Stimulated activated CD4-positive, alpha-beta T cell treated with anti-CD3 and anti-CD28 coated beads, TNF-alpha, amount 100 ng/mL, for 24 hours (primary cell): ENCODE measurements at regions not wholly inside any gene's neighbourhood (a gene's known extent, or its start where the extent isn't known, plus 50 kb on each side); places are given as distances from the start of the nearest gene placed in this dataset.

ENCODE experiments used
- DNase-seq, 3 experiments: peaks; one replicate each; pipeline ENCODE4 v3.0.0-alpha.2; 2020; ENCODE audit warnings: low read depth in 3 of 3

DNA sequence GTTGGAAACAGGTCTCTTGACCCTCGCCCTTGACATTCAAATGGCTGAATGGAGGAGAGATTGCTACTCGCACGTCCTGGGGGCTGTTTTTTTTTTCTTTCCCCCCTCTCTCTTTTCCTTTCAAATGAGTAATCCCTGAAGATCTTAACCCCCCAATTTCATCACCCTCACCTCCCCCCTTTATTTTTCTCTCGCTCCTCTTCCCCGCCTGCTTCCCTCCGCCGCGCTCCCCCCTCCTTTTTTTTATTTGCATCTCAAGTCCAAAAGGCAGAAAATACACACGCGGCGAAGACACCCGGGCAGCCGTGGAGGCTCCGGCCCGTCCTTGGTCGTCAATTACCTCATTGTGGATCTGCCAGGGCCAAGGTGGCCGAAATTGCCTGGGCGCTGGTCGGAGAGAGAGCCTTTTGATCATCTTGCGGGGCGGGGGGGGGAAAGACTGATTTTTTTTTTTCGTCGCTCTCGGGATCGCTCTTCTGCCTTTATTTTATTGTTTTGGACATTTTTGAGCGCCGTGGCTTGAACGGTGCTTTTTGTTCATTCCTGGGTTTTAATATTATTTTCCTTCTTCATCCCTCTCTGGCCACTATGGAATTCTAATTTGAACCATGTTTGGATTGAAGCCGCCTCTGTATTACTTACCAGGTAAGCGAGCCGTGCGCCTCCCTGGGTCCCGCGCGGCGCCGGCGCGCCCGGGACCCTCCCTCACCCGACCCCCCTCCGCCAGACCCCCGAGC, 57.2 kb upstream of the GSE1 start:
- DNase-seq: no peak

DNA sequence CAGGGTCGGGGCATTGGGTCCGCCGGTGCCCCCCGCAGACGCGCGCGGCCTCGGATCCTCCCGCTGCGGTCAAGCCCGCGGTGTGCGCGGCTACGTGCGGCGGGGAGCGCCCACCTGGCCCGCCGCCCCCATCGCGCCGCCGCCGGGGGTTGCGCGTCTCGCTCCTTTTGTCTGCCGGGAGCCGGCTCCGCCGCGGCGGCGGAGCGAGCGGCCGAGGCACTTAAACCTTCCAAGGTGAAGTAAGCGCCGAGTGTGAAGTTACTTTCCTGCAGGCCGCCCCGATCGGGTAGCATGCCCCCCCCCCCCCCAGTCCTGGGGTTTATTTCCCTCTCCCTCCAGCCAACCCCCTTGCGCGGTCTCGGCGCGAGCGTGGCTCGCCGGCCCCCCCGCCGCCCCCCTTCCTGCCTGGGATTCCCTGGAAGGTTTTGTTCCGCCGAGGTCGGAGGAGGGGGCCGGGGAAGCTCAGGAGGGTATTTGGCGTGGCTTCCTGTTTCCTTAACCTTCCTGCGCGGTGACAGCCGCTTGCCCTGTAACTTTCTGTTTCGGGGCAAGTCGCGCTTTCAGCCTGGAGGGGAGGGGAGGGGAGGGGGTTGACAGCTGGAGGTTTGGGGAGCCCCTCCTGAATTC, 56.6 kb upstream of the GSE1 start:
- peak in 1 of 3 experiments; percentile 65 for DNase-seq

DNA sequence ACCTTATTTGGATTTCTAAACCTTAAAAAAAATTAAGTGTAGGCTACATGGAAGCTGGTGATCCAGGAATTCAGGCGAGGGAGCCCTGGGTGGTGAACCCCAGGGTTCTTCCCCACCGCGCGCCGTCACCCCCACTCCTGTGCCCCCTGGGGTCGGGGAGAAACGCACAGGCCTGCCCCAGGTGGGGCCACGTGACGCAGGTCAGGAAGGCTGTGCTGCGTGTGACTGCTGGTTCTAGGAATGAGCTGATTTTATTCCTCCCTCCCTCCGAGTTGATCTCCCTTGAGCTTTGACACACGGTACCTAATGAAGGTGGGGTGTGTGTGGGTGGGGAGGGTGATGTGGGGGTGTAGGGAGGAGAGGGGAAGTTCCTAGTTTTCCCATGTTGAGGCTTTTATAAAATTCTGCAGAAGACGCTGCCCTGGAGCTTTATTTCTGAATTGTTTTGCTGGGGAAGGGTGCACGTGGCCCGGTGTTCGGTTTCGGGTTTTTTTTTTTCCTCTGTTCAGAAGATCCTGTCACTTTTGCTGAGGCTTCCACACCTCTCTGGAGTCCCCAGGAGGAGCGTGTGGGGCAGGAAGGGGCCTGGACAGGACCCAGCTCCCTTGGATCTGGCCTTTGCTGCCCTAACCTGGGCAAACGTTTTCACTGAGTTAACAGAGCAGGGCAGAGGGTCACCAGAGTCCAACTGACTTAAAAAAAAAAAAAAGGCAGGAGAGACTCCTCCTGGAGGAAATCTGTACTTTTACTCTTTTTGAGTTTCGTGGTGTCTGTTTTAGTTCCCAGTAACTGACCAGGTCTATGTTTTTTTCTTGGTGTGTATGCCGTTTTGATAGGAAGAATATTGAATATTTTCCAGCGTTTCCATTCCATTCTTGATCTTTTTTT, 55.8 kb upstream of the GSE1 start:
- DNase-seq: peak in 1 of 3 experiments; percentile 39

- no peak for DNase-seq
These were observed 55.0 kb upstream of the GSE1 start for GRCh38 chr16:85557971-85558657.

GRCh38 chr16:85560932-85561247, 52.2 kb upstream of the GSE1 start:
- DNase-seq: no peak

DNA sequence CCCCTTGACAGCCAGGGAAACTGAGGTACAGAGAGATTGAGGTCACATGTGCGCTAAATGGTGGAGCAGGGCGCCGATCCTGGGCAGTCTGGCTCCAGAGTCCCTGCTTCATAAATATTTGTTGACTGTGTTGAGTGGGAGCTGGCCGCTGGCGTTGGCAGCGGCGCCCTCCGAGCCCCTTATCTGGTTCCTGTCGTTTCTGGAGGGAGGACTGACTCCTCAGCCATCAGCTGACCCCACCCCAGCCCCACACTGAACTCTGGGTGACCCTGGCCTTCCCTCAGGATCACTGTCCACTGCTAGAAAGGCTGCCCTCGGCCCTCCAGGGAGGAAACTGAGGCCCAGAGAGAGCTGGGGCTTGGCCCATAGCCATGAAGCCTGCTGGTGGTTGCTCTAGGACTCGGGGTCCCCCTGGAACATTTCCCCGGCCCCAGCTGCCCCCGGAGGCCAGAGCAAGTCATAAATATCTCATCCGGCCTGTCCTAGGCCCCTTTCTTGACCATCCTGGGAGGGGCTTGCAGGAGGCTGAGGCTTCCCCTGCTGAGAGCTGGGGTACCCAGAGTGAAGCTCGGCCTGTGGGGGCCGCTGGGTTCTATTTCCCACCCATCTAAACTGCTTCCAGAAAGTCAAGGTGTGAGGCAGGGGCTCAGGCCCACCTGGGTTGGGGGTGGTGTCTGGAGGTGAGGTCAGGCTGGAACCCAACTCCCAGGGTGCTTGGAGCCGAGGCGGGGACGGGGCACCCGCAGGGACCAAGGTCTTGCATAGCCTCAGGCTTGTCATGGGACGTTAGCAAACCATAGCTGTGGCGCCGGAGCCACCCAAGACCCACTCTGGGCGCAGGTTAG, 51.7 kb upstream of the GSE1 start:
- no peak for DNase-seq

DNA sequence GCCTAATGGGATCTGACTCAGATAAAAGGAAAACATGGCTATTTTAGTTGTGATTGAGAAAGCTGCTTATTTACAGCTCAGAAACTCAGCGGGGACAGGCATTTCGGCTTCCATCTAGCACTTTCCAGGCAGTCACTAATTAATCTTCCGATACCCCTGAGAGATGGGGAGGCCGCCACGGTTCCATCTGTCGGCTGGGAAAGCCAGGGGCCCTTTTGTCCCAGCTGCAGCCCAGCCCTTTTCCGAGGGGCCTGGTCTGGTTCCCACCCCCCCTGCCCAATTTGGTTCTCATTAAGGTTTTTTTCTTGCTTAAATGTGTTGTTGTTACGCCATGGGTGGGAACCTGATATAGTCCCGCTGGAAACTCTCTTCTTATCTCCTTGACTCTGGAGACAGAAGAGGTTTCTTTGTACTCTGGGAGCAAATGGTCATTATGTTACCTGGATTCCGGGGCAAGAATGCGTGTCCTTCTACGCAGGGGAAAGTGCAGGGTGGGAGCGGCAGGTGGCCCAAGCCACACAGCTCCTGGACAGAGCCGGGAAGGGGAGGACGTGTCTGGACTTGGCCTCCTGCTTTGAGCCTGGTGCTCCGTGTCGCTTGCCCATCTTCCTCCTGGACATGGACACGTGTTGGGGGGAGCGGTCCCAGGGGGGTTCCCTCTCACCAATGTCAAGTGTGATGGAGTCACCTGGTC, 50.9 kb upstream of the GSE1 start:
- DNase-seq: no peak

DNA sequence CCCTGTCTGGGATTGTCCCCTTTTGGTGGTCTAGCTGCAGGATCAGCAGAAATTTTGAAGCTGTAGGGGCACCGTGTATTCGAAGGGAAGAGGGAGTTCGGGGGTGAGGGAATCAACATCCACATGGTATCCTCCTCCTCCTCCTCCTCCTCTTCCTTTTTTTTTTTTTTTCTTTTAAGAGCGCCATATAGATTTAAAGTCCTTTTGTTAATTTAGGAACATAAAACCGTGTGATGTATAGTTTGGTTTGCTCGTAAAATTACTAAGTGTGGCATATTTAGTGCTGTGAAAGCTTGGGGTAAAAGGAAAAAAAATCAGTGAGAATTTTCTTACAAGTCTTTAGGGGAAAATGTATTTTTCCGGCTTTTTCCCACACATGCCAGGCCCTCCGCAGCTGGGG, 50.1 kb upstream of the GSE1 start:
- DNase-seq: no peak
